SK-N-MC (cell line): ENCODE measurements at regions not wholly inside any gene's neighbourhood (a gene's known extent, or its start where the extent isn't known, plus 50 kb on each side); places are given as distances from the start of the nearest gene placed in this dataset.

Source experiments
- EZH2 ChIP-seq: fragments of 200-600 bp; sonication (generic); IDR thresholded peaks from one replicate; pipeline ENCODE4 v1.6.1; 2017; ENCODE audit warnings: antibody characterized with exemption
- POLR2AphosphoS5 ChIP-seq: IDR thresholded peaks from 2 replicates; pipeline ENCODE4 v1.6.1; 2012; ENCODE audit warnings: mild to moderate bottlenecking, low read depth, low read length, borderline replicate concordance

- TF ChIP-seq POLR2AphosphoS5 = no peak
- no peak for TF ChIP-seq EZH2
Observed at GRCh38 chr1:216777148-216777547, 53.9 kb upstream of the ESRRG start.
